ENCODE measurements at regions not wholly inside any gene's neighbourhood (a gene's known extent, or its start where the extent isn't known, plus 50 kb on each side); places are given as distances from the start of the nearest gene placed in this dataset.

DNA sequence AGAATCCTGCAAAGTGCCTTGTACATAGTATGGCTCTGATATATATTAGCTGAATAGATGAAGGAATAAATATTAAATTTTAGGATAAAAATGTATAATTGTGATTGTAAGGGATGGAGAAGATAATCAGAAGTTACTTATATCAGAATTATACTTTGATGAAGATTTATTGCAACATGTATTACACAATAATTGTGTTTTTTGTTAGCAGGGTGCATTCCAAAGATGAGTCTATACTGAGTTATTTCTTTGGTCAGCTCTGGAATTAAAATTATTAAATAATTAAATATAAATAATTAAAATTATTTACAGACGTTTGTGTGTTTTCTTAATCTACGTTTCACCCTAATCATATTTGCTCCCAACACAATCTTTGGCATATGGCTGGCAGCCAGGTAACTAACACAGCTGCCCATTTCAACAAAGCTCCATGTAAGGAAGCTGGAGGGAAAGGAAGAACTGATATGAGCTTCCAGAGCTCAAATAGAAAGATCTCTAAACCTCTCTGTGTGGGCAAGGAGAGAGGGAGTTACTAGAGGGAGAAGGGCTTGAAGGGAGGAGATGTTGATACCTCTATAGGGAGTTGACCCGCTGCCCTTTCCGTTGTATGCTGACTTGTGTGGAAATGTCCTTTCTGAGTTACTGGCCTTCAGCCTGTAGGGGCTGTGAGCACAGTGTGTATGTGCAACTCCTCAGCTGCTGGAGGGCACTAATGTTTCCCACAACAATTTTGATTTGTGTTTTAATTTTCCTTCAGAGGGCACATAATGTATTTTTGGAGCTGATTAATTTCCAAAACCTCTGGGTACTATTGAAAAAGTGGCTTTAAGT is 403.4 kb downstream of the MAN2A1 start:
- DNase-seq (ENCODE audit: missing footprints) (no peak), ATAC-seq (no peak)
- intact Hi-C loops (cut with DNase I), result no loop called here

DNA sequence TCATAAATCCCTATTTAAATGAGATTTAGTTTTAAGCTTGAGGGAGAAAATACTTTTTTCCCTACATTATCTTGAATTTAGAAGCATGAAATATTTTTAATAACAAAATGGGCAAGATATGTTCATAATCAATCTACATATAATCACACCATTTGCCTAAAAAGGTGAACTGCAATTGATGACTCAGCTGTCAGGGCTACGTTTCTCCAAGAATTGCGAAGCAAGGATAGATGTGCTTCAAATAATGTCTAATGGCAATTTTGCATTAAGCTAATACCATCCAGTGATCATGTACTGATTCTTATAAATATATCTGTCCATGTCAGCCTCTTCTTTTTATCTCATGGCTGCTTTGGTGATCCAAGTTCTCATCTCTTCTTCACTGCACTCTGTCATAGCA is 404.4 kb downstream of the MAN2A1 start:
- ATAC-seq (no peak), DNase-seq (ENCODE audit: missing footprints) (no peak)
- intact Hi-C loops (cut with DNase I), result no loop called here

DNA sequence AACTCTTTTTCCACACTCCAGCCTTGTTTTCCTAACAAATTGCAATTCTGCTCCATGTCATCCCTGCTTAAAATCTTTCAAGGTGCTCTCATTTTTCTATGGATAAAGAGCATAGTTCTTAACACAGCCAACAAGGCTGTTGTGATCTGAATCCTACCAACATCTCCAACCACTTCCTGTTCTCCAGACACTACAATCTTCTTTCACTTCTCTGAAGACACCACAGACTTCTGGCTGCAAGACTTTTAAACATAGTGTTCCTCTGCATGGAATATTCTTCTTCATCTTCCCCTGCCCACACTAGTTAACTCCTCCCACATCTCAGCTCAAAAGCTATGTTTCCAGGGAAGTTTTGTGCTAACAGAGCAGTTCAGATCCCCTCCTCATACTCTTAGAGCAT is 404.8 kb downstream of the MAN2A1 start:
- intact Hi-C loops (cut with DNase I), result no loop called here
- ATAC-seq (no peak), DNase-seq (ENCODE audit: missing footprints) (no peak)

DNA sequence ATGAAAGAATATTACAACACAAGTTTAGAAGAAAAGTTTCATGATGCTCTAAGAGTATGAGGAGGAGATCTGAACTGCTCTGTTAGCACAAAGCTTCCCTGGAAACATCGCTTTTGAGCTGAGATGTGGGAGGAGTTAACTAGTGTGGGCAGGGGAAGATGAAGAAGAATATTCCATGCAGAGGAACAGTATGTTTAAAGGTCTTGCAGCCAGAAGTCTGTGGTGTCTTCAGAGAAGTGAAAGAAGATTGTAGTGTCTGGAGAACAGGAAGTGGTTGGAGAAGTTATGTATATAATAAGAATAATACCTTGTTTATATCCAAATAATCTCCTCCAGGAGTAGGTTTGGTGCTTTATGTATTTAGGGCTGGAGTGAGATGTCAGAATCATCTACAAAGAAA is 406.7 kb downstream of the MAN2A1 start:
- no peak for DNase-seq (ENCODE audit: missing footprints)
- intact Hi-C loops (cut with DNase I), result no loop called here
- ATAC-seq, result no peak

DNA sequence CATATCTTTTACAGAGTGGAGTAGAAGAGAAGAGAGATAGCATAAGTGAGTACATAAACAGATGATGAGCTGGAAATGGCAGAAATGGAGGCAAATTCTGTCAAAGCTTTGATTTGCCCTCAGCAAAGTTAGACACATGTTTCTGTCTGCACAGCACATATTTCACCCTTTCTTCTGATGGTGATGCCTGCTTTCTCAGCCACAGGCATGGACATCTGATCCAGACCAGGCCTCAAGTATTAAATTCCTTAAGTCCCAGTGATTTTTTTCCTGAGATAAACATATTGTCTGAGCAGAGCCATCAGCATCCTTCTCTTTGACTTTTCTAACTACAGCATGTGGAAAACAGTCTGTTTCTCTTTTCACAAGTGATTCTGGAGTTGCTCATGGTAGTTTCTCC is 409.8 kb downstream of the MAN2A1 start:
- no peak for ATAC-seq
- DNase-seq (ENCODE audit: missing footprints), result no peak
- intact Hi-C loops (cut with DNase I), result no loop called here

DNA sequence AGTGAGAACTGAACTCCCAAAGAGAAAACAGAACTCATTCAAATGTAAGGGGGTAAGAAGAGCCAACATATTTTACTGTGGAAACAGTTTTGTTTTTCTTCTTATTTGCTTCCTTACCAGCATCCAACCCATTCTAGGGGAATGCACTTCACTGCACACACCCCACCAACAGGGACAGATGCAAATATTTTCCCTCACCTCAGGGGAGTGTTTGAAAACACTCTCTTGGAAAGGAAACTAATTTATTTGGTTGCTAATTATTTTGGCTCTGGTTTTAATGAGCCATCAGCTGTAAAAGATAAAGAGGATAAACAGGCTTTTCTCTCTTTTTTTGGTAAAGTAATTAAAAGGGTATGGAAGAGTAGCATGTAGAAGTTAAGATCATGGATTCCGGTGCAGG is 413.4 kb downstream of the MAN2A1 start:
- no peak for ATAC-seq
- DNase-seq (ENCODE audit: missing footprints), result no peak
- intact Hi-C loops (cut with DNase I), result no loop called here

GRCh38 chr5:110104060-110104725 is 414.5 kb downstream of the MAN2A1 start:
- ATAC-seq (no peak), DNase-seq (ENCODE audit: missing footprints) (no peak)
- intact Hi-C loops (cut with DNase I), result no loop called here

DNA sequence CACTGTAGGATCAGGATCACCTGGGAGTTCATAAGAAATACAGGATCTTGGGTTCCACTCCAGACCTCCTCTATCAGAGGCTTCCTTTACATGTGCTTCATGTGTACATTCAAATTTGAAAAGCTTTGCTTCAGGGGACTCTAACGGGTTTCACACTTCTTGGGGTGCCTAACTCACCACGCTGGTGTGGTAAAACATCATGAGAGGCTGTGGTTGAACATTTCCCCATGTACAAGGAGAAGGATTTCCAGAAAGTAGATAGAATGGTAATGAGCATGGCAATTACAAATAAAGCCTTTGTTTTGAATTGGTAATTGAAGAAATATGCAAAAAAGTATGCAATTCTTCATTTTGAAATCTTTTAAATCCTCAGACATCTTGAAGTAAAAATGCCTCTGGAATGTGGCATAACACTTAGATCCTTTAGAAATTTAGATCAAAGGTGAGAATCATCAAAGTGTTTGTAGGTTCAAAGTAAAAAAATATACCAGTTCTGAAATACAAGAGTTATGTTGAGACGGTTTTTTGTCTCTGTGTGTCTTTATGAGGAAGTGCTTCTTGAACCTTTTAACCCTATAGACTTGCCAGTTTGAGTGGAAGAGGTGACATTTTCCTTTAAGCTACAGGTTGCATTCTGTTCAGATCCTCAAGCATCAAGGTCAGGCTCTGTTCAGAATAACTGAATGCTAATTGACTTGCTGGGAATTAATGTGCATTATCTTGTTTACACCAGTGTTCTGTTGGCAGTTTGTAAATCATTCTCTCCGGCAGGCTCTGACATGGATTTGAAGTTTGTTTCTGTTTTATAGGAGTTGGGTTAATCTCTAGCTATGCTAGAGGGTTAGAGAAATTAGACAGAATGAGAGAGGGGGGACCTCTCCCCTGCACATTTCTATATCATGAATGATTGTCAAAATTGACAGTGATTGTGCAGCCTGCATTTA is 415.3 kb downstream of the MAN2A1 start:
- ATAC-seq (no peak), DNase-seq (ENCODE audit: missing footprints) (no peak)
- intact Hi-C loops (cut with DNase I), result no loop called here

GRCh38 chr5:110105692-110106091 is 416.0 kb downstream of the MAN2A1 start:
- peak; percentile 71 for ATAC-seq
- intact Hi-C loops (cut with DNase I), result no loop called here
- DNase-seq (ENCODE audit: missing footprints), result no peak

DNA sequence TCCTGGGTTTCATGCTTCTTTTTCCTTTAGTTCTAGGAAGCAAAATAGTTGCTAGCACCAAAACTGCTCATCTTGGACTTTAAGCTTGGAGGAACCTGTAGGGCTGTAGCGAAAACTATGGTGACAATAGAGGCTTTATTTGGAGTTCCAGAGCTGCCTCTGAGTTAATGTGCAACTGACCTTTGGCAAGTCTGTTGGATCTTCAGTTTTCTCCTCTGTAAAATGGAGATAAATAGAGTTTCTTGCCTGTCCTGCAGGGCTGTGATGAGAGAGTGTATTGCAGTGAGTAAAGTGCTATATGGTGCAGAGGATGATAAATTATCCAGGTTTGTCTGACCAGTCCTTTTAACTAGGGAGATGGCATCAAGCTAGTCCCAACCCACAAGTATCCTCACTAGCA is 417.0 kb downstream of the MAN2A1 start:
- intact Hi-C loops (cut with DNase I), result no loop called here
- DNase-seq (ENCODE audit: missing footprints), result no peak
- ATAC-seq, result no peak

DNA sequence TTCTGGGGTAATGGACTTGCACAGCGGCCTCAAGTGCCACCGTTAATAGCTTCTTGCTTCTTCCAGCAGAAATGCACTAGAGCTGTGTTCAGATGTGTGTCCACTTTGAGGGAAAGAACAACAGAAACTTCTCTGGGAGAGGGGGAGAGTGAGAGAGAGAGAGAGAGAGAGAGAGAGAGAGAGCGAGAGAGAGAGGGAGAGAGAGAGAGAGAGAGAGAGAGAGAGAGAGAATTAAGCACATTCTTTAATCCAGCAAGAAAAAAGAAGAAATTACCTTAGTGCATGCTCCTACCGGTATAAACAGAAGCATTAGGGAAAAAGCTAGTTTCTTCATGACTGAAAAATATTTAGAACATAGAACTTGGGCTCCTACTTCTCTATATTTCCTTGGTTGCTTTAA is 418.8 kb downstream of the MAN2A1 start:
- no peak for ATAC-seq
- intact Hi-C loops (cut with DNase I), result no loop called here
- no peak for DNase-seq (ENCODE audit: missing footprints)

- intact Hi-C loops (cut with DNase I), result no loop called here
- no peak for ATAC-seq
- DNase-seq (ENCODE audit: missing footprints), result no peak
Measured at GRCh38 chr5:110109667-110110066, 419.9 kb downstream of the MAN2A1 start.

GRCh38 chr5:110112348-110112747 is 422.6 kb downstream of the MAN2A1 start:
- intact Hi-C loops (cut with DNase I), result no loop called here
- DNase-seq (ENCODE audit: missing footprints) (no peak), ATAC-seq (no peak)

DNA sequence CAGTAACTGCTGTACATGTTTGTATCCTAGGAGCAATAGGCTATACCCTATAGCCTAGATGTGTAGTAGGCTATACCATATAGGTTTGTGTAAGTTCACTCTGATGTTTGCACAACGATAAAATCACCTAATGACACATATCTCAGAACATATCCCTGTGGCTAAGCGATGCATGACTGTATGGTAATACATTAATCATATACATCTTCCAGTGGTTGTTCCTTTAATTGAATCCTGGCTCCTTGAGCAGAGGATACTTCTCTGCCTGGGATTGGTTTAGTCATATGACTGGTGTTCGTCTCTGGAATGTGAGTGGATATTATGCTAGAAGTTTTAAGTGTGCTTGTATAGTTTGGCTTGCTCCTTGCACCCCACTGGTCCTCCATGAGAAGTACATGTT is 425.8 kb downstream of the MAN2A1 start:
- ATAC-seq, result no peak
- no peak for DNase-seq (ENCODE audit: missing footprints)
- intact Hi-C loops (cut with DNase I), result no loop called here

DNA sequence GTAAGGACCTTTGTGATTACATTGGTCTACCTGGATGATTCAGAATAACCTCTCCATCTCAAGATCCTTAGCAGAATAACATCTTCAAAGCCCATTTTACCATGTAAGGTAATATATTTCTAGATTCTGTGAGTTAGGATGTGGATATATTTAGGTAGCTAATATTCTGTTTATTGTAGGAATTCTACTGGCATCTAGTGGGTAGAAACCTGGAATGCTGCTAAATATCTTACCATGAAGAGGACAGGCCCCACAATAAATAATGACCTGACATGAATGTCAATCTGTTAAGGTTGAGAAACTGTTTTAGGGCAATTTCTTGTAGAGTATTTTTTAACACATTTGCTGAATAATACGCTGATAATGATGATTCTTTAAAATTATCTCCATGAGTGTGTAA is 426.8 kb downstream of the MAN2A1 start:
- DNase-seq (ENCODE audit: missing footprints) (no peak), ATAC-seq (no peak)
- intact Hi-C loops (cut with DNase I), result no loop called here

GRCh38 chr5:110134963-110135935 is 445.5 kb downstream of the MAN2A1 start:
- ATAC-seq (no peak), DNase-seq (ENCODE audit: missing footprints) (no peak)
- intact Hi-C loops (cut with DNase I), result no loop called here

DNA sequence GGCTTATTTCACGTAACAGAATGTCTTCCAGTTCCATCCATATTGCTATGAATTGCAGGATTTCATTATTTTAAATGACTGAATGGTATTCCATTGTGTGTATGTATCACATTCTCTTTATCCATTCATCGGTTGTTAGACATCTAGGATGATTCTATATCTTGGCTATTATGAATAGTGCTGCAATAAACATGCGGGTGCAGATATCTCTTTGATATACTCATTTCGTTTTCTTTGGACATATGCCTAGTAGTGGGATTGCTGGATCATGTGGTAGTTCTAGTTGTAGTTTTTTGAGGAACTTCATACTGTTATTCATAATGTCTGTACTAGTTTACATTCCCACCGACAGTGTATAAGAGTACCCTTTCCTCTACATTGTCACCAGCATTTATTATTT is 460.5 kb downstream of the MAN2A1 start:
- DNase-seq (ENCODE audit: missing footprints) (no peak), ATAC-seq (no peak)
- intact Hi-C loops (cut with DNase I), result no loop called here

GRCh38 chr5:110159202-110159601 is 469.5 kb downstream of the MAN2A1 start:
- DNase-seq (ENCODE audit: missing footprints) (no peak), ATAC-seq (no peak)
- intact Hi-C loops (cut with DNase I), result no loop called here

GRCh38 chr5:110161162-110161561 is 471.4 kb downstream of the MAN2A1 start:
- no peak for DNase-seq (ENCODE audit: missing footprints)
- intact Hi-C loops (cut with DNase I), result no loop called here
- no peak for ATAC-seq

Data from Right ventricle myocardium inferior (tissue), 1 donor.